Mesenchymal stem cell (in vitro differentiated cells and primary cell): ENCODE measurements at regions not wholly inside any gene's neighbourhood (a gene's known extent, or its start where the extent isn't known, plus 50 kb on each side); places are given as distances from the start of the nearest gene placed in this dataset.

Experiments used
- DNase-seq: peaks from one replicate; pipeline ENCODE4 v3.0.0-alpha.2; 2013
- H2AFZ ChIP-seq: one replicate; pipeline ENCODE4 v1.6.1; 2013; ENCODE audit warnings: low read depth, mild to moderate bottlenecking, control low read depth, inconsistent platforms, low read length, moderate library complexity
- H2AK5ac ChIP-seq: 2 replicates; pipeline ENCODE4 v1.6.1; 2013; ENCODE audit warnings: low read length, moderate library complexity, mild to moderate bottlenecking, inconsistent platforms; ENCODE audit not compliant: severe bottlenecking
- H2BK120ac ChIP-seq: one replicate; pipeline ENCODE4 v1.6.1; 2013; ENCODE audit warnings: low read depth, mild to moderate bottlenecking, inconsistent platforms, low read length, moderate library complexity
- H2BK12ac ChIP-seq, 2 experiments: one replicate each; pipeline ENCODE4 v1.6.1; 2013; ENCODE audit warnings: inconsistent platforms in 2 of 2, low read length in 2 of 2, mild to moderate bottlenecking in 2 of 2, moderate library complexity in 2 of 2, control low read depth in 1 of 2
- H2BK15ac ChIP-seq: one replicate; pipeline ENCODE4 v1.6.1; 2013; ENCODE audit warnings: mild to moderate bottlenecking, low read depth, inconsistent platforms; ENCODE audit not compliant: poor library complexity, severe bottlenecking
- H2BK5ac ChIP-seq: 2 replicates; pipeline ENCODE4 v1.6.1; 2013; ENCODE audit warnings: low read depth, mild to moderate bottlenecking, low read length, control low read depth, inconsistent platforms; ENCODE audit not compliant: poor library complexity, severe bottlenecking
- H3K14ac ChIP-seq, 2 experiments: one replicate each; pipeline ENCODE4 v1.6.1; 2013; ENCODE audit warnings: inconsistent platforms in 2 of 2, low read length in 2 of 2, control low read depth in 1 of 2, mild to moderate bottlenecking in 1 of 2, moderate library complexity in 1 of 2
- H3K18ac ChIP-seq, 2 experiments: one replicate each; pipeline ENCODE4 v1.6.1; 2013; ENCODE audit warnings: inconsistent platforms in 2 of 2, low read length in 2 of 2, control low read depth in 1 of 2, low read depth in 1 of 2, mild to moderate bottlenecking in 1 of 2
- H3K23ac ChIP-seq, 2 experiments: one replicate each; pipeline ENCODE4 v1.6.1; 2013; ENCODE audit warnings: inconsistent platforms in 2 of 2, low read length in 2 of 2, mild to moderate bottlenecking in 2 of 2, moderate library complexity in 2 of 2, control low read depth in 1 of 2
- H3K27ac ChIP-seq: 2 replicates; pipeline ENCODE4 v1.5.1; 2013; ENCODE audit warnings: mild to moderate bottlenecking, moderate library complexity, low read length, control low read depth, inconsistent platforms; ENCODE audit not compliant: poor library complexity, severe bottlenecking
- H3K27me3 ChIP-seq, 2 experiments: 2 replicates each; pipeline versions ENCODE4 v1.6.1 to v1.7.0; 2013; ENCODE audit warnings: low read length in 2 of 2, mild to moderate bottlenecking in 2 of 2, moderate library complexity in 2 of 2, control low read depth in 1 of 2, inconsistent platforms in 1 of 2; ENCODE audit not compliant: control insufficient read depth in 1 of 2, insufficient read depth in 1 of 2
- H3K36me3 ChIP-seq, 2 experiments: 2 replicates each; pipeline versions ENCODE4 v1.6.1 to v1.7.0; 2013; ENCODE audit warnings: low read length in 2 of 2, control low read depth in 1 of 2, inconsistent platforms in 1 of 2, low read depth in 1 of 2, mild to moderate bottlenecking in 1 of 2; ENCODE audit not compliant: insufficient read depth in 2 of 2, control insufficient read depth in 1 of 2
- H3K4ac ChIP-seq, 2 experiments: one replicate each; pipeline ENCODE4 v1.6.1; 2013; ENCODE audit warnings: inconsistent platforms in 2 of 2, low read length in 2 of 2, mild to moderate bottlenecking in 2 of 2, moderate library complexity in 2 of 2, control low read depth in 1 of 2, low read depth in 1 of 2
- H3K4me1 ChIP-seq: 2 replicates; pipeline ENCODE4 v1.6.1; 2013; ENCODE audit warnings: low read depth, low read length, control low read depth; ENCODE audit not compliant: control insufficient read depth, insufficient read depth
- H3K4me2 ChIP-seq: 2 replicates; pipeline ENCODE4 v1.6.1; 2013; ENCODE audit warnings: low read length, mild to moderate bottlenecking, inconsistent platforms; ENCODE audit not compliant: poor library complexity, severe bottlenecking
- H3K4me3 ChIP-seq, 2 experiments: 2 replicates each; pipeline versions ENCODE4 v1.5.1 to v1.7.0; 2013; ENCODE audit warnings: low read length in 2 of 2, mild to moderate bottlenecking in 2 of 2, control low read depth in 1 of 2, low read depth in 1 of 2; ENCODE audit not compliant: insufficient read depth in 1 of 2
- H3K79me1 ChIP-seq: replicated peaks from 2 replicates; pipeline ENCODE4 v1.6.1; 2013; ENCODE audit warnings: mild to moderate bottlenecking, control low read depth, low read length, inconsistent platforms; ENCODE audit not compliant: poor library complexity, severe bottlenecking
- H3K9ac ChIP-seq: 2 replicates; pipeline ENCODE4 v1.7.0; 2013; ENCODE audit warnings: mild to moderate bottlenecking, low read length, moderate library complexity
- H3K9me3 ChIP-seq: 2 replicates; pipeline ENCODE4 v1.7.0; 2013; ENCODE audit warnings: mild to moderate bottlenecking, low read length; ENCODE audit not compliant: control insufficient read depth
- H4K8ac ChIP-seq: one replicate; pipeline ENCODE4 v1.6.1; 2013; ENCODE audit warnings: inconsistent platforms, mild to moderate bottlenecking, low read length, moderate library complexity
- H4K91ac ChIP-seq: one replicate; pipeline ENCODE4 v1.6.1; 2013; ENCODE audit warnings: mild to moderate bottlenecking, low read length, inconsistent platforms
- WGBS: methylation state at CpG from one replicate; pipeline ENCODE4 v1.1.7; 2013; ENCODE audit warnings: mixed read lengths; 5-methylcytosine and 5-hydroxymethylcytosine counted together

- no peak overlapping the region for H3K18ac ChIP-seq
- H2BK12ac ChIP-seq: no peak overlapping the region
- H3K4ac ChIP-seq: no peak overlapping the region
- H3K27me3 ChIP-seq: no peaks in the 10 kb centered on the region
- no peak overlapping the region for H2AK5ac ChIP-seq
- H2BK5ac ChIP-seq: no peak overlapping the region
- H3K14ac ChIP-seq: no peak overlapping the region
- H3K27ac ChIP-seq: no peak overlapping the region
- H3K4me1 ChIP-seq: no peaks in the 10 kb centered on the region
- no peak overlapping the region for H2BK15ac ChIP-seq
- no peak overlapping the region for H4K91ac ChIP-seq
- no peaks in the 10 kb centered on the region for H3K79me1 ChIP-seq
- 43% methylated on average over 1 of the region's 1 CpG for WGBS
- DNase-seq: peak; percentile 5
- H3K23ac ChIP-seq: no peak overlapping the region
- no peak overlapping the region for H4K8ac ChIP-seq
- no peaks in the 10 kb centered on the region for H3K9me3 ChIP-seq
- H3K4me2 ChIP-seq: no peak overlapping the region
- no peak overlapping the region for H3K4me3 ChIP-seq
- no peak overlapping the region for H3K9ac ChIP-seq
- H2BK120ac ChIP-seq: no peak overlapping the region
- H2AFZ ChIP-seq: no peak overlapping the region
- H3K36me3 ChIP-seq: no peaks in the 10 kb centered on the region
Measured at GRCh38 chr4:23269566-23269965, 576.8 kb downstream of the GBA3 start.

- no peaks in the 10 kb centered on the region for H3K27me3 ChIP-seq
- H3K4me2 ChIP-seq: no peak overlapping the region
- H4K91ac ChIP-seq: no peak overlapping the region
- H3K4ac ChIP-seq: no peak overlapping the region
- H3K4me1 ChIP-seq: no peaks in the 10 kb centered on the region
- no peak overlapping the region for H4K8ac ChIP-seq
- no peak overlapping the region for H3K9ac ChIP-seq
- H3K9me3 ChIP-seq: no peaks in the 10 kb centered on the region
- H2AFZ ChIP-seq: no peak overlapping the region
- no peak overlapping the region for H3K27ac ChIP-seq
- no peaks in the 10 kb centered on the region for H3K79me1 ChIP-seq
- H2BK15ac ChIP-seq: no peak overlapping the region
- H3K4me3 ChIP-seq: no peak overlapping the region
- no peak overlapping the region for H2AK5ac ChIP-seq
- H2BK12ac ChIP-seq: no peak overlapping the region
- no peak overlapping the region for H3K23ac ChIP-seq
- H3K14ac ChIP-seq: no peak overlapping the region
- H3K36me3 ChIP-seq: no peaks in the 10 kb centered on the region
- WGBS: 83% methylated on average over 2 of the region's 3 CpGs
- H2BK5ac ChIP-seq: no peak overlapping the region
- no peak overlapping the region for H3K18ac ChIP-seq
- DNase-seq: no peak
- H2BK120ac ChIP-seq: no peak overlapping the region
Measured at GRCh38 chr4:23268072-23268771, 575.5 kb downstream of the GBA3 start.

GRCh38 chr4:23266401-23266800 is 573.7 kb downstream of the GBA3 start:
- no peak overlapping the region for H3K9ac ChIP-seq
- H2BK15ac ChIP-seq: no peak overlapping the region
- H2AK5ac ChIP-seq: no peak overlapping the region
- no peak overlapping the region for H3K4me2 ChIP-seq
- H2AFZ ChIP-seq: no peak overlapping the region
- H4K8ac ChIP-seq: no peak overlapping the region
- no peaks in the 10 kb centered on the region for H3K4me1 ChIP-seq
- H3K18ac ChIP-seq: no peak overlapping the region
- no peaks in the 10 kb centered on the region for H3K27me3 ChIP-seq
- DNase-seq: no peak
- no peak overlapping the region for H2BK5ac ChIP-seq
- H3K79me1 ChIP-seq: no peaks in the 10 kb centered on the region
- no peak overlapping the region for H3K14ac ChIP-seq
- H3K23ac ChIP-seq: no peak overlapping the region
- H3K36me3 ChIP-seq: no peaks in the 10 kb centered on the region
- WGBS: 73% methylated on average over 2 of the region's 3 CpGs
- H2BK12ac ChIP-seq: no peak overlapping the region
- H3K4me3 ChIP-seq: no peak overlapping the region
- H3K27ac ChIP-seq: no peak overlapping the region
- no peak overlapping the region for H2BK120ac ChIP-seq
- H4K91ac ChIP-seq: no peak overlapping the region
- no peaks in the 10 kb centered on the region for H3K9me3 ChIP-seq
- no peak overlapping the region for H3K4ac ChIP-seq

- no peak for DNase-seq
- no peak overlapping the region for H2BK15ac ChIP-seq
- no peak overlapping the region for H2AK5ac ChIP-seq
- no peak overlapping the region for H3K9ac ChIP-seq
- H3K4me2 ChIP-seq: no peak overlapping the region
- no peak overlapping the region for H3K18ac ChIP-seq
- H4K8ac ChIP-seq: no peak overlapping the region
- H2BK5ac ChIP-seq: no peak overlapping the region
- WGBS: no CpG with 5 or more reads among the region's 1 CpG
- H3K79me1 ChIP-seq: no peaks in the 10 kb centered on the region
- H4K91ac ChIP-seq: no peak overlapping the region
- H3K9me3 ChIP-seq: no peaks in the 10 kb centered on the region
- H3K36me3 ChIP-seq: no peaks in the 10 kb centered on the region
- no peaks in the 10 kb centered on the region for H3K4me1 ChIP-seq
- H3K27ac ChIP-seq: no peak overlapping the region
- H2BK120ac ChIP-seq: no peak overlapping the region
- no peak overlapping the region for H3K23ac ChIP-seq
- no peak overlapping the region for H2BK12ac ChIP-seq
- H3K14ac ChIP-seq: no peak overlapping the region
- no peak overlapping the region for H3K4me3 ChIP-seq
- H3K4ac ChIP-seq: no peak overlapping the region
- H2AFZ ChIP-seq: no peak overlapping the region
- no peaks in the 10 kb centered on the region for H3K27me3 ChIP-seq
Measured at GRCh38 chr4:23260511-23260910, 567.8 kb downstream of the GBA3 start.
